ENCODE measurements at regions not wholly inside any gene's neighbourhood (a gene's known extent, or its start where the extent isn't known, plus 50 kb on each side); places are given as distances from the start of the nearest gene placed in this dataset.

GRCh38 chr18:39772155-39772919 is 2182.7 kb upstream of the PIK3C3 start:
- no peaks in the 10 kb centered on the region for H3K36me3 ChIP-seq (ENCODE audit: control insufficient read depth, insufficient read depth, low read length)
- no peak overlapping the region for H3K4me3 ChIP-seq (ENCODE audit: low read depth, low read length)
- H3K27me3 ChIP-seq (ENCODE audit: control insufficient read depth, insufficient read depth, low read length): no peaks in the 10 kb centered on the region
- no peak for FAIRE-seq
- no peak for TF ChIP-seq CTCF (IDR thresholded peaks at IDR 0.05; ENCODE audit: insufficient read depth, low read length, severe bottlenecking)
- DNase-seq (ENCODE audit: low read depth): peak; percentile 48

GRCh38 chr18:39770399-39770798 is 2184.6 kb upstream of the PIK3C3 start:
- no peak for FAIRE-seq
- DNase-seq (ENCODE audit: low read depth): no peak
- Histone ChIP-seq H3K4me3 (ENCODE audit: low read depth, low read length) (no peak overlapping the region), H3K27me3 (ENCODE audit: control insufficient read depth, insufficient read depth, low read length) (no peaks in the 10 kb centered on the region), H3K36me3 (ENCODE audit: control insufficient read depth, insufficient read depth, low read length) (no peaks in the 10 kb centered on the region)
- TF ChIP-seq CTCF (IDR thresholded peaks at IDR 0.05; ENCODE audit: insufficient read depth, low read length, severe bottlenecking): no peak

- no peak for TF ChIP-seq CTCF (IDR thresholded peaks at IDR 0.05; ENCODE audit: insufficient read depth, low read length, severe bottlenecking)
- no peak overlapping the region for H3K4me3 ChIP-seq (ENCODE audit: low read depth, low read length)
- DNase-seq (ENCODE audit: low read depth) (no peak), FAIRE-seq (no peak)
- H3K27me3 ChIP-seq (ENCODE audit: control insufficient read depth, insufficient read depth, low read length): no peaks in the 10 kb centered on the region
- no peaks in the 10 kb centered on the region for H3K36me3 ChIP-seq (ENCODE audit: control insufficient read depth, insufficient read depth, low read length)
Measured at GRCh38 chr18:39764873-39765272, 2190.2 kb upstream of the PIK3C3 start.

- DNase-seq (ENCODE audit: low read depth) (peak; percentile 62), FAIRE-seq (no peak)
- Histone ChIP-seq H3K4me3 (ENCODE audit: low read depth, low read length) (no peak overlapping the region), H3K27me3 (ENCODE audit: control insufficient read depth, insufficient read depth, low read length) (no peaks in the 10 kb centered on the region), H3K36me3 (ENCODE audit: control insufficient read depth, insufficient read depth, low read length) (no peaks in the 10 kb centered on the region)
- TF ChIP-seq CTCF (IDR thresholded peaks at IDR 0.05; ENCODE audit: insufficient read depth, low read length, severe bottlenecking): no peak
Measured at GRCh38 chr18:39761273-39761672, 2193.8 kb upstream of the PIK3C3 start.

- Histone ChIP-seq H3K36me3 (ENCODE audit: control insufficient read depth, insufficient read depth, low read length) (no peaks in the 10 kb centered on the region), H3K27me3 (ENCODE audit: control insufficient read depth, insufficient read depth, low read length) (no peaks in the 10 kb centered on the region), H3K4me3 (ENCODE audit: low read depth, low read length) (no peak overlapping the region)
- FAIRE-seq (no peak), DNase-seq (ENCODE audit: low read depth) (no peak)
- no peak for TF ChIP-seq CTCF (IDR thresholded peaks at IDR 0.05; ENCODE audit: insufficient read depth, low read length, severe bottlenecking)
Measured at GRCh38 chr18:39759926-39760325, 2194.3 kb upstream of the CELF4 start.

GRCh38 chr18:39753178-39753577 is 2187.6 kb upstream of the CELF4 start:
- Histone ChIP-seq H3K36me3 (ENCODE audit: control insufficient read depth, insufficient read depth, low read length) (no peaks in the 10 kb centered on the region), H3K27me3 (ENCODE audit: control insufficient read depth, insufficient read depth, low read length) (no peaks in the 10 kb centered on the region), H3K4me3 (ENCODE audit: low read depth, low read length) (no peak overlapping the region)
- TF ChIP-seq CTCF (IDR thresholded peaks at IDR 0.05; ENCODE audit: insufficient read depth, low read length, severe bottlenecking): no peak
- no peak for DNase-seq (ENCODE audit: low read depth)
- FAIRE-seq: no peak

All from bronchial epithelial cell (primary cell).